Activated CD8-positive, alpha-beta memory T cell treated with anti-CD3 and anti-CD28 coated beads, Interleukin-2, amount 50 U/mL, for 48 hours (primary cell): ENCODE measurements at regions not wholly inside any gene's neighbourhood (a gene's known extent, or its start where the extent isn't known, plus 50 kb on each side); places are given as distances from the start of the nearest gene placed in this dataset.

Source experiments
- DNase-seq: peaks from one replicate; pipeline ENCODE4 v3.0.0-alpha.2; 2020

DNA sequence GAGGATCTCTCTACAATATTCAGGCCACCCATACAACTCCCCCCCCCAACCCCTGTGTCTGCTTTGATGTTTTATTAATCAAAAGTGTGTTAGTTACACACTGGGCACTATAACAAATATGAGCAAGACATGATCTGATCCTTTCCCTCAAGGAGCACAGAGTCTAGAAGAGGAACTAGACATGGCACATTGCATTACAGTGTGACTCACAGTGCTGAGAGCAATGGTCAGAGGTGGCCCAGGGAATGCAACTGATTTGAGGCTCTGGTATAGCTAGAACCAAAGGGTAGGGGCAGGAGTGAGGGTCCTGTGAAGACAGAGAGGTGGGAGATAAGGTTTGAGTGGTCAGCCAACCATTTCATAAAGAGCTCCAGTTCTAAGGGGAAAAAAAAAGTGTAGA is 539.2 kb downstream of the ACTL7B start:
- no peak for DNase-seq

DNA sequence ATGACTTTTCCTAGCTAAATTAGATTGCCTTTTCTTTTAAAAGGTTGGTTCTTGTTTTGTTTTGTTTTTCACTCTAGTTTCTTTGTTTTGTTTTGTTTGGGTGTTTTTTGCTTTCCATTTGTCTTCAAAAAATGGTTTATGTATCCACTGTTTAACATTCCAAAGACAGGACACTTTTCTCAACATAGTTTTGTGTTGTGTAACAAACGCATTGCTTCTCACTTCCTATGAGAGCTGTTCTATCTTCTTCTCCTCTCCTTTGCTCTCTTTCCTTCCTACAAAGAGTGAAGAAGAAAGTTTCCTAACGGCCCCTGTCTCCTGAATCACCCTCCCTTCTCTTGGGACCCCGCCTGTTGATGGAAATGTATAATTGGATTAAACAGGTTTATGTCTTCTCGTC is 539.7 kb downstream of the ACTL7B start:
- no peak for DNase-seq

DNA sequence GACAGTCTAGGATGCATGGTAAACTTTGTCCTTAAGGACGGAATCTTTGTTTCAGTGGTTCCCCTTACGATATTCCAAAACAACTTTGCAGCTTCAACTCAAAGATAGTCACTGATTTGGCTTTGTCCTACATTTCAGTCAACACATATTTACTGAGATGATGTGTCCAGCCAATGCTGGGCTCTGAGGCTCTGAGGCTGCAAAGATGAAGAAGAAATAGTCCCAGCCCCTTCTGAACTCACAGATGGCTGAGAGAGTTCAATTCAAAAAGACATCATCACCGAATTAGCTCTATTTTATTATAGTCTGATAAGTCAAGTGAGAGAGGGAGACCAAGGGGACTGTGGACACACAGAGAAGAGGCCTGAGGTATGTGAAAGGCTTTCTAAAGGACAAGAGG is 544.0 kb downstream of the ACTL7B start:
- no peak for DNase-seq

DNA sequence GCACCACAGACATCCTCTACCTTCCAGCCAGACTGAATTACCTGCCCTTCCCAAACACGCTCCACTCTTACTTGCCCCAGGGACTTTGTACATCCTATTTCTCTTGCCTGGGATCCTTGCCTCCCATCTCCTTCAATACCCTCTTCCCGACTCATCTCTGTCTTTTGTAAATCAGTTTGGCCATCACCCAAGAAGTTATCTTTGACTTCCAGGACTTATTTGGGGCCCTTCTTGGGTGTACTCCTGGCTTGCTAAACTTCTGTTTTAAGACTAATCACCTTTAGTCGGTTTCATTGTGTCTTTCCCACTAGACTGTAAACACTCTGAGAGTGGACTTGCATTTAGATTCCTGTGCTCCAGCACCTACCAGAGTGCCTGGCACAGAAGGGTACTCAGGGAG is 545.6 kb downstream of the ACTL7B start:
- DNase-seq, result no peak

GRCh38 chr9:108300306-108301287 is 555.2 kb downstream of the ACTL7B start:
- no peak for DNase-seq

GRCh38 chr9:108297073-108297472 is 558.7 kb downstream of the ACTL7B start:
- no peak for DNase-seq

GRCh38 chr9:108296056-108296455 is 559.7 kb downstream of the ACTL7B start:
- no peak for DNase-seq

- DNase-seq, result no peak
These were observed 564.2 kb downstream of the ACTL7B start for GRCh38 chr9:108291586-108291932.

- DNase-seq, result no peak
These were observed 564.8 kb downstream of the ACTL7B start for GRCh38 chr9:108290839-108291585.

DNA sequence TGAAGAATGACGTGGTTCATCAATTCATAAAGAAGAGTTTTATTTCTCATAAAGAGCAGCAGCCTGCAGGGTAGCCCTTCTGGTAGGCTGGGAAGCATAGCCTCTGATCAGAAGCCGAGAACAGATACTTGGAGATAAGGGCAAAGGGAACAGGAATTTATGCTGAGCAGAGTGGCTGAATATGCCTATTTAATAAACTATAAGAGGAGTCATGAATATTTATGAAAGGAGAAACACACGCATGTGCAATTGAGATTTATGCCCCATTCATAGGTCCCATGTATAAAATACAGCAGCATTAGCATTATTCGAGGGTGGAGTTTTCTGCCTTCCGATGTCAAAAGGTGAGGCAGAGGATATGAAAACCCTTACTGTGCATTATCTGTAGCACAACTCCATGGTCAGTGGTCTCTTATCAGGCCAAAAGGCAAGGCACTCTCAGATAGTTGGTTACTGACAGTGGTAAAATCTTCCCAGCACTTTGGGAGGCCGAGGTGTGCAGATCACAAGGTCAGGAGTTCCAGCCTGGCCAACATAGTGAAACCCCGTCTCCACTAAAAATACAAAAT is 569.1 kb downstream of the ACTL7B start:
- no peak for DNase-seq

- DNase-seq, result no peak
These were observed 572.1 kb downstream of the ACTL7B start for GRCh38 chr9:108283696-108284095.

- DNase-seq, result no peak
These were observed 572.9 kb downstream of the ACTL7B start for GRCh38 chr9:108282872-108283271.

- no peak for DNase-seq
These were observed 574.1 kb downstream of the ACTL7B start for GRCh38 chr9:108281696-108282095.

GRCh38 chr9:108278341-108278740 is 577.4 kb downstream of the ACTL7B start:
- no peak for DNase-seq

- no peak for DNase-seq
These were observed 578.6 kb downstream of the ACTL7B start for GRCh38 chr9:108277216-108277615.

DNA sequence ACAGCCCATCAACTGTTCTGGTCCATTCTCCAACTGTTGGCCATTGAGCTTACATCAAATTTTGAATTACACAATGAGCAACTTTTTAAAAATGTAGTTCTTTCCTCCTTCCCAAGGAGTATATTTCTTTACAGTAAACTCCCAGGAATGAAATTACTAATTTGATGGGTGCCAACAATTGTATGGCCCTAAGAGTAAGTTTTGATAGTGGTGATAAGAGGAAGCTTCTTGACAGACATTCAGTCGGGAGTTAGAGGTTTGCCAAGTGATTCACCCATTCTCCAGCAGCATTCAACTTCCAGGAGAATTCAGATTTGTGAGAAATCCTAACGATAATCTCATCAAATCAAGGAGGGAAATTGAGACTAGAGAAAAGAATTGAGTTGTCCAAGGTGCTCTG is 579.9 kb downstream of the ACTL7B start:
- DNase-seq, result no peak

GRCh38 chr9:108274971-108275370 is 580.8 kb downstream of the ACTL7B start:
- DNase-seq, result no peak

- no peak for DNase-seq
These were observed 581.8 kb downstream of the ACTL7B start for GRCh38 chr9:108273988-108274387.

GRCh38 chr9:108272349-108272899 is 583.4 kb downstream of the ACTL7B start:
- no peak for DNase-seq

DNA sequence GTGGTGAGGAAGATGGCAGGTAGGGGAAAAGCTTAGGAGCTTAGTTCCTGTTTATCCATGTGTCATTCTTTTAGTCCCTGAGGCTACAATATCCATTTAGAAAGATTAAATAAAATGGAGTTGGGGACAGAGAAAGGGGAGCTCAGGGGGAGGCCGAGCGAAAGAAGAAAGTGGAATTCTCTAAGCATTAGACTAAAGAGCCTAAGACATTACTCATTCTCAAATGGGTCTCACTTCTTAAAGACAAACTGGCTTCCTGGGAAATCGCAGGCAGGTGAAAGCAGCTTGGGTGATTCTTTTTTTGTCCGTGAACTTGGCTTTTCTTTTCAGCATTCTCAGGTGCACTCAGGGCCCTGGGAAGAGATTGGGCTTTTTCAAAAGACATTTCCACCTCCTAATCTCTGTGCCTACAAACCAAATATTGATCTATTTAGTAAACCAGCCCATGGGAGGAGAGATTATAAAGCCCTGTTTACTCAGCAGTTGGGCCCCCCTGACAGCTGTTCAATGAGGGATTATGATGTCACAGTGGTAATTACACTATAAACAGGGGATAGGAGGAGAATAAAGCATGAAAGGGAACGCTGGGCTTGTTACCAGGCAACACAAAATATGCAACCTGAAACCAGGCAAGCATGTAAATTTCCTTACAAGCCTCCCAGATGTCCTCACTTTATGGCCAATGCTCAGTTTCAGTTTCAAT is 584.0 kb downstream of the ACTL7B start:
- no peak for DNase-seq

- DNase-seq, result no peak
These were observed 584.5 kb downstream of the ACTL7B start for GRCh38 chr9:108271236-108271635.

DNA sequence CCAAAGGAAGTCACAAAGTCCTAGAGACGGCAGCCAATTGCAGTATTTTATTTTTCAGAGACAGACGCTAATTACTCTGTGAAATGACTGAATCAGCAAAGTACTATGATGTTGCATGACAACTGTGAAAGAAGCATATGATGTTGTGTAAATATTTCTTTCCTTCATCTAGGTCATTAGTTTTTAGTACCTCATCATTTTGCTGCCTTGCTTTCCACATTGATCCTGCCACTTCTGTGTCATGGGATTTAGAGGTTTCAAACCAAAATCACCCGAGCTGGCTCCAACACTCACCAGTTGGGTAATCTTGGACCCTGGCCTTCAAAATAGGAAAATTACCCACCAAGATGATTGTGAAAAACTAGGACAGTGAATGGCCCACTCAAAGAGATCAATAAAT is 585.2 kb downstream of the ACTL7B start:
- no peak for DNase-seq

GRCh38 chr9:108270051-108270450 is 585.7 kb downstream of the ACTL7B start:
- DNase-seq, result no peak
